ENCODE measurements at regions not wholly inside any gene's neighbourhood (a gene's known extent, or its start where the extent isn't known, plus 50 kb on each side); places are given as distances from the start of the nearest gene placed in this dataset.

DNA sequence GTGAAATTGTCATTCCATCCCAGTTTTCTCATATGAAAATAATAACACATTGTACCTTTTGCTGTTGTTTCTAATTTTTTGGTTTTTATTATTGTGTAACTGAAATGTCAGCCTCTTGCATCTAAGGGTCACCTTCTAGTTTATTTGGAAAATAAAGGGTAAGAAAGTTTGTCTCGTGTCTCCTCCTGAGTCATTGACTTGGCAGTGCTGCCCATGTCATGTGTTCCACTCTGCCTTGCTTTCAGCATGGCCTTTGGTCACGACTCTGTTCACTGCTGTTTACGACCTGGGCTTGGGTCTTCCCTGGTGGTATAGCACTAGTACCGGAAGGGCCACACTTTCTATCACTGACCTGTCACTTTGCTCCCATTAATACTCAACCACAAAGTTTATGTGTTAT is 171.4 kb upstream of the RSPO3 start:
- DNase-seq (no peak), ATAC-seq (no peak)
- H3K4me3 ChIP-seq = no peak overlapping the region
- no peaks in the 10 kb centered on the region for H3K9me3 ChIP-seq
- no peaks in the 10 kb centered on the region for H3K4me1 ChIP-seq (ENCODE audit: low read depth)
- TF ChIP-seq, protein P1, sequence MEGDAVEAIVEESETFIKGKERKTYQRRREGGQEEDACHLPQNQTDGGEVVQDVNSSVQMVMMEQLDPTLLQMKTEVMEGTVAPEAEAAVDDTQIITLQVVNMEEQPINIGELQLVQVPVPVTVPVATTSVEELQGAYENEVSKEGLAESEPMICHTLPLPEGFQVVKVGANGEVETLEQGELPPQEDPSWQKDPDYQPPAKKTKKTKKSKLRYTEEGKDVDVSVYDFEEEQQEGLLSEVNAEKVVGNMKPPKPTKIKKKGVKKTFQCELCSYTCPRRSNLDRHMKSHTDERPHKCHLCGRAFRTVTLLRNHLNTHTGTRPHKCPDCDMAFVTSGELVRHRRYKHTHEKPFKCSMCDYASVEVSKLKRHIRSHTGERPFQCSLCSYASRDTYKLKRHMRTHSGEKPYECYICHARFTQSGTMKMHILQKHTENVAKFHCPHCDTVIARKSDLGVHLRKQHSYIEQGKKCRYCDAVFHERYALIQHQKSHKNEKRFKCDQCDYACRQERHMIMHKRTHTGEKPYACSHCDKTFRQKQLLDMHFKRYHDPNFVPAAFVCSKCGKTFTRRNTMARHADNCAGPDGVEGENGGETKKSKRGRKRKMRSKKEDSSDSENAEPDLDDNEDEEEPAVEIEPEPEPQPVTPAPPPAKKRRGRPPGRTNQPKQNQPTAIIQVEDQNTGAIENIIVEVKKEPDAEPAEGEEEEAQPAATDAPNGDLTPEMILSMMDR (IDR thresholded peaks at IDR 0.05) = no peak
- intact Hi-C loops (cut with DNase I, micrococcal nuclease) = loop anchor here in 1 of 2 donors (10.0 kb wide), 1 partner anchor 202 kb away; no protein-coding TSS in a partner anchor
- H3K36me3 ChIP-seq (ENCODE audit: low read depth) = no peaks in the 10 kb centered on the region

DNA sequence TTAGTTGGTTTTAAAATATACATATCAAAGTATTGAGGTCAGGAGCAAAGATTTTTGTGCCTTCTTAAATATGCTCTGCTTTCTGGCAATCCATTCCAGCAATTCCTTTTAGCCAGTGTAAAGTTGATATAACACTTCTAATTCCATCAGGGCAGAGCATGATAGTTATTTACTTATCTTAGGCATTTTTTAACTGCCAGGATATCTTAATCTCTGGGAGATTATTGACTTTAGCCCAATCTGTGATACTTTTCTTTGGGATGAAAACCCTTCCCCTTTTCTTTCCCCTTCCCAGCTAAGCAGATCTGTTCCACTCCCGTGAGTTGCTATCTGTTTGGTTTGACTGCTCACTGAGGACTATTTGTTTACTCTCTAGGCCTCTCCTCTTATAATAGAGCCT is 168.7 kb upstream of the RSPO3 start:
- no peak for ATAC-seq
- intact Hi-C loops (cut with DNase I, micrococcal nuclease) = loop anchor here in 1 of 2 donors (10.0 kb wide), 1 partner anchor 205 kb away; no protein-coding TSS in a partner anchor
- TF ChIP-seq, protein P1 (IDR thresholded peaks at IDR 0.05) = no peak

DNA sequence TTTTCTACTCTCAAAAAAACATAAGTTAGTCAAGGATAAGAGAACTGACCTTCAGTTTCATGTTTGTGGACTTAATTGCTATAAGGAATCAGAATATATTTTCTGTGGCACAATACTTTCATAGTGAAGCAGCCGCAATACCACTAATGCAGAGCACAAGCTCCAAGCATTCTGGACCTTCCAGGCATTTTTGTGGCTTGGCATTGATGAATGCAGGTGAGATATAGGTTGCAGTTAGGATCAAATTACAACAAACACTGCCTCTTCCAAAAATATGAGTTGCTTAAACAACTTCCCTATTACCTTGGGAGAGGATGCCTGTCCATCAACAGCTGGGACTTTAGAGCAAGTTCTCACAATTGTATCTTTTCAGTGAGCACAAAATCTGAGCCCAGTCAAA is 162.8 kb upstream of the RSPO3 start:
- intact Hi-C loops (cut with DNase I, micrococcal nuclease) = no loop called here
- TF ChIP-seq, protein P1 (IDR thresholded peaks at IDR 0.05) = no peak
- H3K9me3 ChIP-seq = no peaks in the 10 kb centered on the region
- no peak overlapping the region for H3K4me3 ChIP-seq
- no peaks in the 10 kb centered on the region for H3K36me3 ChIP-seq (ENCODE audit: low read depth)
- no peak for DNase-seq
- no peaks in the 10 kb centered on the region for H3K4me1 ChIP-seq (ENCODE audit: low read depth)
- no peak for ATAC-seq

More for the DNA sequence above, 168.7 kb upstream of the RSPO3 start:
- Histone ChIP-seq H3K4me3 (no peak overlapping the region), H3K4me1 (ENCODE audit: low read depth) (no peaks in the 10 kb centered on the region), H3K36me3 (ENCODE audit: low read depth) (no peaks in the 10 kb centered on the region), H3K9me3 (no peaks in the 10 kb centered on the region)
- no peak for DNase-seq

DNA sequence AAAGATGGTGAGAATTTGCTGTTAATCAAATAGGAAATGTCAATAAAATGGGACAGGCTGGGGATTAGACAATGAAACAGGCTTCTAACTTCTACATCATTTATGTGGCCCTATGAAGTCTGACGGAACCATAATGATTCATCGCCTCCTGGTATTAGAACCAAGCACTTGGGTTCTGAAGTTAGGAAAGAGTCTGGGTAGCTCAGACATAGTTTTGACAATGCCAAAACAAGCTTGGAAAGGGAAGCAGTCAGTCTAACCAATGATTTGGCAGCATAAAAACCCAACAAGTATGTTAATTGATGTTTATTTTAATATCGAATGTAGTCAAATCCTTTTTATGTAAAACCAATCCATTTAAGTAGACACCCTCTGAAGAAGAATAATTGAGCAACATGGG is 160.8 kb upstream of the RSPO3 start:
- intact Hi-C loops (cut with DNase I, micrococcal nuclease) = no loop called here
- DNase-seq = no peak
- TF ChIP-seq, protein P1 (IDR thresholded peaks at IDR 0.05) = no peak
- Histone ChIP-seq H3K4me3 (no peak overlapping the region), H3K36me3 (ENCODE audit: low read depth) (no peaks in the 10 kb centered on the region), H3K4me1 (ENCODE audit: low read depth) (no peaks in the 10 kb centered on the region), H3K9me3 (no peaks in the 10 kb centered on the region)
- ATAC-seq = no peak

DNA sequence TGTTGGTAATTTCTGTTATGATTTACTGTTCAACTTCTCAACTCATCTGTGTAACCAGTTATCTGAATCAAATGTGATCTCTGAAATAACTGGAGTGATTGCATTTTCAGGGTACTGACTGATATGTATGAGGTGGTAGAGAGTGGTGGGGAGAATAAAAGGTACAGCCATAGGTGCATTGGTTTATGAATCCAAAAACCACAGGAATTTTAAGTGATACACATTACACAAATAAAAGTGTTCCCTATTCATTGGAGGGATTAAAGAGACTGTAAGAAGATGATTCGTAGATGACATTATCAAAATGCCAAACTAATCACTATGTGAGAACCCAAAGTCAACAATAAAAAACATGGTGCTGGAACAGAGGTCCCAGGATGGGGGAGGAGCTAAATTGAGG is 158.7 kb upstream of the RSPO3 start:
- DNase-seq (no peak), ATAC-seq (no peak)
- TF ChIP-seq, protein P1 (IDR thresholded peaks at IDR 0.05) = no peak
- intact Hi-C loops (cut with DNase I, micrococcal nuclease) = no loop called here
- no peak overlapping the region for H3K4me3 ChIP-seq
- H3K4me1 ChIP-seq (ENCODE audit: low read depth) = no peaks in the 10 kb centered on the region
- no peaks in the 10 kb centered on the region for H3K9me3 ChIP-seq
- no peaks in the 10 kb centered on the region for H3K36me3 ChIP-seq (ENCODE audit: low read depth)
